ENCODE measurements at regions not wholly inside any gene's neighbourhood (a gene's known extent, or its start where the extent isn't known, plus 50 kb on each side); places are given as distances from the start of the nearest gene placed in this dataset.

DNA sequence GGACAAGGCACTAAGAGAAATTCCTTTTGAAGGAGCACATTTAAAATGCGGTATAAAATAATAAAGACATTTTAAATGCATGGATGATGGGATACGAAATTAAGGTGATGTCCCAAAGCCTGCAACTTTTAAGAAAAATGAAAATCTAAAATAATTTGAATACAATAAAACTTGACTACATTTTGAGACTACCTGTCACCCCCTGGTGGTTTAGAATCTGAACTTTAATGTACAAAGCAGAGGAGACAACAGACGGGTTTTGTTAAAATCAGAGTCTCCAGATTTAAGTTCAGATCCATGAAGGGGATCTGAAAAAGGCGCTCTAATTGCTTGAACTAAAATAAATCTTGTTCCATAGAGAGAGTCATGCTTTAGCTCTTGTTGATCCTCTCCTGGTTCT, 1129.3 kb upstream of the PCDH20 start:
- Histone ChIP-seq H3K27ac (ENCODE audit: low read depth in 1 of 2, low read length in 2 of 2) (no peak overlapping the region), H3K4me3 (ENCODE audit: low read length in 2 of 2) (no peak overlapping the region), H3K36me3 (ENCODE audit: control insufficient read depth in 1 of 2, insufficient read depth in 2 of 2, low read length in 1 of 2) (no peaks in the 10 kb centered on the region), H3K4me1 (ENCODE audit: control insufficient read depth in 1 of 2, insufficient read depth in 2 of 2, low read length in 2 of 2) (no peaks in the 10 kb centered on the region), H3K9me3 (ENCODE audit: control insufficient read depth, low read length) (no peaks in the 10 kb centered on the region), H3K27me3 (ENCODE audit: control insufficient read depth in 1 of 2, insufficient read depth in 2 of 2, low read length in 1 of 2) (no peaks in the 10 kb centered on the region)
- intact Hi-C loops (cut with DNase I), result no loop called here
- no peak for DNase-seq
- WGBS, 2 donors, result 82 to 83% methylated on average over 4 of the region's 4 CpGs
- no peak for ATAC-seq (ENCODE audit: low FRiP score)

DNA sequence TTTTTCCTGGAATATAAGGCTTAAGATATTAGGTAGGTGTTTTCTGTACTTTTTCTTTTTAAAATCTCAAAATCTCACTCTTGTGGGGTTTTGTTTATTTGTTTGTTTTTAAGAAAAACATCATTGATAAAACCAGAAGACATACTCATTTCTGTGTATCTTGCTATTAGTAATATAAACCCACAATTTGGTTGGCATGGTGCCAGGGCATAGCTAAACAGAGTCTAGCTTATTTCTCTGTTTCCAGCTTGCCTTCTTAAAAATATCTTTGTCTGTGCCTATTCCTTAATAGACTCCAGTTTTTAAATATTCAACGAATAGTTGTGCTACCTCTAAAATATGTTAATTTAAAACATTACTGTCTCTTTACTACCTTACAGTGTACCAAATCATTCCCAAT, 1121.9 kb upstream of the PCDH20 start:
- intact Hi-C loops (cut with DNase I), result no loop called here
- no peak for ATAC-seq (ENCODE audit: low FRiP score)
- 91 to 92% methylated on average over 1 of the region's 1 CpG for WGBS, 2 donors

DNA sequence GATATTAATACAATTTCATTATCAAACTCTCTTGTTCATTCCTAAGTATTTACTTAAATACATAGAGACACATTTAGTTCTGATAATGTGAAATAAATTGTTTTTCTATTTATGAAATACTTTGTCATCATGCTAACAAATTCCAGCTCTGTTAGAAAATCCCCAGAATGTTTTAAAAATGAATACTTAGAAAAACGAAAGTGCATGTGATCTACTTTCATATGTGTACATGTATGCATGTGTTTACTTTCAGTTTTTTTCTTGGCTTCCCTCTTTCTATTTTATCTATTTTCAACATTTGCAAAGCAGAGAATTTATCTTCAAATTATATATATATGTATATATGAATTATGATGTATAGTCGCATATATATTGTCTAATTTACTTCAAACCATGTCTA, 1110.0 kb upstream of the PCDH20 start:
- intact Hi-C loops (cut with DNase I), result no loop called here
- DNase-seq, result no peak
- WGBS, 2 donors, result 61 to 63% methylated on average over 2 of the region's 2 CpGs
- no peaks in the 10 kb centered on the region for H3K4me1 ChIP-seq (ENCODE audit: control insufficient read depth in 1 of 2, insufficient read depth in 2 of 2, low read length in 2 of 2)
- no peak overlapping the region for H3K4me3 ChIP-seq (ENCODE audit: low read length in 2 of 2)
- no peak for ATAC-seq (ENCODE audit: low FRiP score)
- H3K9me3 ChIP-seq (ENCODE audit: control insufficient read depth, low read length), result no peaks in the 10 kb centered on the region
- no peaks in the 10 kb centered on the region for H3K27me3 ChIP-seq (ENCODE audit: control insufficient read depth in 1 of 2, insufficient read depth in 2 of 2, low read length in 1 of 2)
- no peak overlapping the region for H3K27ac ChIP-seq (ENCODE audit: low read depth in 1 of 2, low read length in 2 of 2)
- H3K36me3 ChIP-seq (ENCODE audit: control insufficient read depth in 1 of 2, insufficient read depth in 2 of 2, low read length in 1 of 2), result no peaks in the 10 kb centered on the region

More for the DNA sequence above, 1121.9 kb upstream of the PCDH20 start:
- Histone ChIP-seq H3K27me3 (ENCODE audit: control insufficient read depth in 1 of 2, insufficient read depth in 2 of 2, low read length in 1 of 2) (no peaks in the 10 kb centered on the region), H3K4me3 (ENCODE audit: low read length in 2 of 2) (no peak overlapping the region), H3K4me1 (ENCODE audit: control insufficient read depth in 1 of 2, insufficient read depth in 2 of 2, low read length in 2 of 2) (no peaks in the 10 kb centered on the region), H3K9me3 (ENCODE audit: control insufficient read depth, low read length) (no peaks in the 10 kb centered on the region), H3K27ac (ENCODE audit: low read depth in 1 of 2, low read length in 2 of 2) (no peak overlapping the region), H3K36me3 (ENCODE audit: control insufficient read depth in 1 of 2, insufficient read depth in 2 of 2, low read length in 1 of 2) (no peaks in the 10 kb centered on the region)
- DNase-seq, result no peak

DNA sequence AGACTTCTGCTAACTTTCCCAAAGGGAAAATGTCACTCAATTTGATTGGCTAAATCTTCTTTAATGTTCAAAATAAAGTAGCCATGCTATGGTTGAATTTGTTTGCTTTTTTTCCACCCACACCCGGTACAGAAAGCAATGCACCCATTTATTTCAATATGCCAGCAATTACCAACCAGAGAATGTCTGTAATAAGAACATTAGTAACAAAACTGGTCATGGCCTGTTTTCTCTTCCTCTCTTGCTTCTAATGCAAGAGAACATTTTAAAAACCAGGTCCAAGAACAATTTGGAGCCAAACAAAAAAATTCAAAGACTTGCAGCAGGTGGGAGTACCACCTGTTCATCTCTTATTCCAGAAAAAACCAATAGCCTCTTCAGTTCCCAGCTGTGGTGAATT, 1108.8 kb upstream of the PCDH20 start:
- intact Hi-C loops (cut with DNase I), result no loop called here
- Histone ChIP-seq H3K36me3 (ENCODE audit: control insufficient read depth in 1 of 2, insufficient read depth in 2 of 2, low read length in 1 of 2) (no peaks in the 10 kb centered on the region), H3K27ac (ENCODE audit: low read depth in 1 of 2, low read length in 2 of 2) (no peak overlapping the region), H3K4me1 (ENCODE audit: control insufficient read depth in 1 of 2, insufficient read depth in 2 of 2, low read length in 2 of 2) (no peaks in the 10 kb centered on the region), H3K4me3 (ENCODE audit: low read length in 2 of 2) (no peak overlapping the region), H3K27me3 (ENCODE audit: control insufficient read depth in 1 of 2, insufficient read depth in 2 of 2, low read length in 1 of 2) (no peaks in the 10 kb centered on the region), H3K9me3 (ENCODE audit: control insufficient read depth, low read length) (no peaks in the 10 kb centered on the region)
- no peak for ATAC-seq (ENCODE audit: low FRiP score)
- WGBS, 2 donors, result 41 to 58% methylated on average over 1 of the region's 1 CpG
- no peak for DNase-seq

DNA sequence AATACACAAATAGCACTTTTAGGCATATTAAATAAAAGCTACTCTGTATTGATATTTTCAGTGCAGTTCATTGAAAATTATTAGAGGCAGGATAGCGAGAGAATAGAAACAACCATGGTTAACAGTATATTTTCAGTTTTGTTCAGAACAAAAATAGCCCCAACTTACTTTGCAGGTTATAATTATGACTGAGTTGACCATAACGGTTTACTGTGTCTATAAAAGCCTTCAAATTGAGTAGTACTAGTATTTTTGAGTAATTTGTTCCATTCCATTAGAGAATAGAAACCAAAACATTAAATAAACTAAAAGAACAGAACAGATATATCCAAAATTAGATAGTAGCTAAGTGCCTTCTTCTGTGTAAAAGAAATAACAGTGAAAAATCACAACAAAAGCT, 1108.4 kb upstream of the PCDH20 start:
- Histone ChIP-seq H3K27me3 (ENCODE audit: control insufficient read depth in 1 of 2, insufficient read depth in 2 of 2, low read length in 1 of 2) (no peaks in the 10 kb centered on the region), H3K36me3 (ENCODE audit: control insufficient read depth in 1 of 2, insufficient read depth in 2 of 2, low read length in 1 of 2) (no peaks in the 10 kb centered on the region), H3K27ac (ENCODE audit: low read depth in 1 of 2, low read length in 2 of 2) (no peak overlapping the region), H3K4me1 (ENCODE audit: control insufficient read depth in 1 of 2, insufficient read depth in 2 of 2, low read length in 2 of 2) (no peaks in the 10 kb centered on the region), H3K4me3 (ENCODE audit: low read length in 2 of 2) (no peak overlapping the region), H3K9me3 (ENCODE audit: control insufficient read depth, low read length) (no peaks in the 10 kb centered on the region)
- no peak for DNase-seq
- 66% methylated on average over 2 of the region's 2 CpGs for whole genome bisulfite sequencing, 2 donors
- ATAC-seq (ENCODE audit: low FRiP score), result no peak
- intact Hi-C loops (cut with DNase I), result no loop called here

DNA sequence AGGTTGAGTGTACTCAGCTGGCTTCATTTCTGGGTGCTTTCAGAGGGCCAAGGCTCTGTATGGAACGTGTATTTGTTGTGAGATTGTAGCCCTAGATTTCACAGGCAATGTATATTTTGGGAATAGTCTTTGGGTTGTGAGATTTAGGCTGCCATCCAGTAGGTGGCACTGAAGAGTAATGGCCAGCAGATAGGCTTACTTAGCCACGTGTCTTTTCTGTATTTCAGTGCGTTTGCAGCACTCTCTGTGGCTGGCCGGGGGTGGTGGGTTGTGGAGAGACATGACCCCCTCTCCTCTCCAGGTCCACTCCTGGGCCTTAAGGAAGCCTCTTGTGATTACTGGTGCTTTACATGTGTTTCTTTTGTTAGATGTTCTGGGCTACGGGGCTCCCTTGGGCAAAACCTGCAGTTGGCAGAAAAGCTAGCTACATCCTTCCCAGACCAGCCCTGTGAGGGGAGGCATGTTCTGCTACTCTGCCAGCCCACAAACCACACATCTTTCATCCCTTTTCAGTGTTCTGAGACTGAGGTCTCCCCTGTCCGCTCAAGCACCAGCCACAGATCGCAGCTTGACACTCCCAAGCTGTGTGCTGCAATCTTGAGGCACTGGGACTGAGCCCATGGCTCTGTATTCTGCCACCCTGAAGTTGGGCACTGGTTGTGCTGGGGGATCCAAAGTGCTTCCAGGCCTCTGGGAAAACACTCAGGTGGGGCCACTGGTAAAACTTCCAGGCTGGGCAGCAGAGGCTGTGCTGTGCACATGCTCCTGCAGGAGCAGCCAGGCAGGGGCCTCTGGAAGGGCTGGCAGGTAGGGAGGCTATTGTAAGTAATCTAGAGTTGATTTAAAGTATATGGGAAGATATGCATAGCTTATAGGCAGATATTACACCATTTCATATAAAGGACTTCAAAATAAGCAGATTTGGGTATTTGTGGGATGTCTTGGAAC, 1096.8 kb upstream of the PCDH20 start:
- no peak overlapping the region for H3K4me3 ChIP-seq (ENCODE audit: low read length in 2 of 2)
- H3K36me3 ChIP-seq (ENCODE audit: control insufficient read depth in 1 of 2, insufficient read depth in 2 of 2, low read length in 1 of 2), result no peaks in the 10 kb centered on the region
- ATAC-seq (ENCODE audit: low FRiP score) (no peak), DNase-seq (peak in 1 of 2 donors; percentile 47)
- intact Hi-C loops (cut with DNase I), result no loop called here
- no peak overlapping the region for H3K27ac ChIP-seq (ENCODE audit: low read depth in 1 of 2, low read length in 2 of 2)
- no peaks in the 10 kb centered on the region for H3K27me3 ChIP-seq (ENCODE audit: control insufficient read depth in 1 of 2, insufficient read depth in 2 of 2, low read length in 1 of 2)
- H3K4me1 ChIP-seq (ENCODE audit: control insufficient read depth in 1 of 2, insufficient read depth in 2 of 2, low read length in 2 of 2), result no peaks in the 10 kb centered on the region
- 40 to 46% methylated on average over 7 of the region's 7 CpGs for WGBS, 2 donors
- no peaks in the 10 kb centered on the region for H3K9me3 ChIP-seq (ENCODE audit: control insufficient read depth, low read length)

DNA sequence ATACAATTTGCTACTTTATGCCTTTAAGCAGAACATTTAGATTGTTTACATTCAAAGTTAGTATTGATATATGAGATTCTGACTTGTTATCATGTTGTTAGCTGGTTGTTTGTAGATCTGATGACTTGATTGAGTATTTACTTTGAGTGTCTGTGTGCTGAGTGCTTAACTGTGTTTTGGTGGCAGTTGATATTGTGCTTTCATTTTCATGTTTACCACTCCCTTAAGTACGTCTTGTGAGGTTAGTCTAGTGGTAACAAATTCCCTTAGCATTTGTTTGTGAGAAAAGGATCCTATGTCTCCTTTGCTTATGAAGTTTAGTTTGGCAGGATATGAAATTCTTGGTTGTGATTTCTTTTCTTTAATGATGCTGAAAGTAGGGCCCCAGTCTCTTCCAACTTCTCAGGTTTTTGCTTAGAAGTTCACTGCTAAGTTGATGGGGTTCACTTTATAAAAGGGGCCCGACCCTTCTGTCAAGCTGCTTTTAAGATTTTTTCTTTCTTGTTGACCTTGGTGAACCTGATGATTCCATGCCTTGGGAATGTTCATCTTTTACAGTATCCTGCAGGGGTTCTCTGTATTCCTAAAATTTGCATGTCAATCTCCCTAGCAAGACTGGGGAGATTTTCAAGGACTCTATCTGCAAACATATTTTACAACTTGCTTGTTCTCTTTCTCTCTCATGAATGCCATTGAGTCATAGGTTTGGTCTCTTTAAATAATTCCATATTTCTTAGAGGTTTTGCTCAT, 1095.4 kb upstream of the PCDH20 start:
- DNase-seq (no peak), ATAC-seq (ENCODE audit: low FRiP score) (no peak)
- Histone ChIP-seq H3K4me1 (ENCODE audit: control insufficient read depth in 1 of 2, insufficient read depth in 2 of 2, low read length in 2 of 2) (no peaks in the 10 kb centered on the region), H3K4me3 (ENCODE audit: low read length in 2 of 2) (no peak overlapping the region), H3K36me3 (ENCODE audit: control insufficient read depth in 1 of 2, insufficient read depth in 2 of 2, low read length in 1 of 2) (no peaks in the 10 kb centered on the region), H3K27ac (ENCODE audit: low read depth in 1 of 2, low read length in 2 of 2) (no peak overlapping the region), H3K27me3 (ENCODE audit: control insufficient read depth in 1 of 2, insufficient read depth in 2 of 2, low read length in 1 of 2) (no peaks in the 10 kb centered on the region), H3K9me3 (ENCODE audit: control insufficient read depth, low read length) (no peaks in the 10 kb centered on the region)
- WGBS, 2 donors, result 54 to 56% methylated on average over 2 of the region's 2 CpGs
- intact Hi-C loops (cut with DNase I), result no loop called here

DNA sequence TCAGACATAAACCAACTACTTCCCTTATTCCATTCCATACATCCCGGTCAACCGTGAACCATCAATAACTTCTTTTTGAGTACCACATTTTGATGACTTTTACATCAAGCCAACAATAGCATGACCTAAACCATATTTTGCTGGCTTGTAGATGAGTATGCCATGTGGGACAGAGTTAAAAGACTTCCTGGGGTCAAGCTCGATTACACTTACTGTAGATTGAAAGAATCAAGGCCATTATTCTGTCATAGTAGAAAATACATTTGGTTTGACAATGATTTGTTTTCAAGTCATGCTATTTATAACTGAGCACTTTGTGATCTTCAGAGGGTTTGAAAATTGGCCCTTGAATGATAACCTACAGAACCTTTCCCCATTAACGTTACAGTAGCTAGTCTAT, 1086.9 kb upstream of the PCDH20 start:
- Histone ChIP-seq H3K4me1 (ENCODE audit: control insufficient read depth in 1 of 2, insufficient read depth in 2 of 2, low read length in 2 of 2) (no peaks in the 10 kb centered on the region), H3K27ac (ENCODE audit: low read depth in 1 of 2, low read length in 2 of 2) (no peak overlapping the region), H3K36me3 (ENCODE audit: control insufficient read depth in 1 of 2, insufficient read depth in 2 of 2, low read length in 1 of 2) (no peaks in the 10 kb centered on the region), H3K27me3 (ENCODE audit: control insufficient read depth in 1 of 2, insufficient read depth in 2 of 2, low read length in 1 of 2) (no peaks in the 10 kb centered on the region), H3K9me3 (ENCODE audit: control insufficient read depth, low read length) (no peaks in the 10 kb centered on the region), H3K4me3 (ENCODE audit: low read length in 2 of 2) (no peak overlapping the region)
- DNase-seq, result no peak
- ATAC-seq (ENCODE audit: low FRiP score), result no peak
- intact Hi-C loops (cut with DNase I), result no loop called here
- WGBS, 2 donors, result 70 to 72% methylated on average over 4 of the region's 4 CpGs

DNA sequence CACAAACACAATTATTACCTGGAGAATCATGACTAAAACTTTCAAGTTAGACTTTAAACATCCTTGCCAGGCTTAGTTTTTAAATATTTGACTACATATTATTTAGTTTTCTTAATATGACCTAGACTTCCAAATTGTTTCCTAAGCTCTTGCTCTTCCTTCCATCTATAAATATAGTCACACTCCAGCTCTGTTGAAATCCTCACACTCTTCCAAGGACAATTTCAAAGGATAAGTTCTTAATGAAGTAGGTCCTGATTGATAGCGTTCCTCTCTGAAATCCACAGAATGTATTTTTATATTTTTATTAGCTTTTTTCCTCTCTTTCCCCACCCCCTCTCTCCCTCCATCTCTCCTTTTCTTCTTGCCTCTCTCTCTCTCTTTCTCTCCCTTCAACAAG, 1074.1 kb upstream of the PCDH20 start:
- Histone ChIP-seq H3K4me3 (ENCODE audit: low read length in 2 of 2) (no peak overlapping the region), H3K27ac (ENCODE audit: low read depth in 1 of 2, low read length in 2 of 2) (no peak overlapping the region), H3K9me3 (ENCODE audit: control insufficient read depth, low read length) (no peaks in the 10 kb centered on the region), H3K4me1 (ENCODE audit: control insufficient read depth in 1 of 2, insufficient read depth in 2 of 2, low read length in 2 of 2) (no peaks in the 10 kb centered on the region), H3K36me3 (ENCODE audit: control insufficient read depth in 1 of 2, insufficient read depth in 2 of 2, low read length in 1 of 2) (no peaks in the 10 kb centered on the region), H3K27me3 (ENCODE audit: control insufficient read depth in 1 of 2, insufficient read depth in 2 of 2, low read length in 1 of 2) (no peaks in the 10 kb centered on the region)
- intact Hi-C loops (cut with DNase I), result no loop called here
- ATAC-seq (ENCODE audit: low FRiP score), result no peak
- 83 to 86% methylated on average over 1 of the region's 1 CpG for WGBS, 2 donors
- no peak for DNase-seq
